ENCODE measurements at regions not wholly inside any gene's neighbourhood (a gene's known extent, or its start where the extent isn't known, plus 50 kb on each side); places are given as distances from the start of the nearest gene placed in this dataset.

DNA sequence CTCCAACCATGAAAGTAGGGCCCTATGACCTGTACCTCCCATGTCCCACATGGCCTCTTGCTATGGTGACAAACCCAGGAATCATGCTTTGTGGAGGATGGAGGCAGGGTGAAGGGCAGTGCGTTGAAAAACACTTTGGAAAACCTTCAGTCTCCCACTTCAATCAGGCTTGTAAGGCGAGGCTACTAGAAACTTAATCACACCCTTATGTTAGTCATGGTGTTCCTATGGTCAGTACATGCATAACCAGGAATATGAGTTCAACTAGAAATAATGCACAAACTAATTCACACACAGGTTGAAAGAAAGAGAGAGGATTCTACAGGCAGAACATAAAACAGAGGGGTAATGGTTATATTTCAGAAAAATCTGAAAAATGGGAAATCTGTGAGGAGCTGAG lies 601.1 kb downstream of the KCTD16 start:
- Histone ChIP-seq H3K27me3 (ENCODE audit: insufficient read depth, low read depth, severe bottlenecking) (no peaks in the 10 kb centered on the region), H3K9me3 (ENCODE audit: severe bottlenecking) (no peaks in the 10 kb centered on the region), H3K4me3 (ENCODE audit: low read depth, low read length) (no peak overlapping the region), H3K36me3 (no peaks in the 10 kb centered on the region), H3K27ac (no peak overlapping the region)
- TF ChIP-seq, protein P1, sequence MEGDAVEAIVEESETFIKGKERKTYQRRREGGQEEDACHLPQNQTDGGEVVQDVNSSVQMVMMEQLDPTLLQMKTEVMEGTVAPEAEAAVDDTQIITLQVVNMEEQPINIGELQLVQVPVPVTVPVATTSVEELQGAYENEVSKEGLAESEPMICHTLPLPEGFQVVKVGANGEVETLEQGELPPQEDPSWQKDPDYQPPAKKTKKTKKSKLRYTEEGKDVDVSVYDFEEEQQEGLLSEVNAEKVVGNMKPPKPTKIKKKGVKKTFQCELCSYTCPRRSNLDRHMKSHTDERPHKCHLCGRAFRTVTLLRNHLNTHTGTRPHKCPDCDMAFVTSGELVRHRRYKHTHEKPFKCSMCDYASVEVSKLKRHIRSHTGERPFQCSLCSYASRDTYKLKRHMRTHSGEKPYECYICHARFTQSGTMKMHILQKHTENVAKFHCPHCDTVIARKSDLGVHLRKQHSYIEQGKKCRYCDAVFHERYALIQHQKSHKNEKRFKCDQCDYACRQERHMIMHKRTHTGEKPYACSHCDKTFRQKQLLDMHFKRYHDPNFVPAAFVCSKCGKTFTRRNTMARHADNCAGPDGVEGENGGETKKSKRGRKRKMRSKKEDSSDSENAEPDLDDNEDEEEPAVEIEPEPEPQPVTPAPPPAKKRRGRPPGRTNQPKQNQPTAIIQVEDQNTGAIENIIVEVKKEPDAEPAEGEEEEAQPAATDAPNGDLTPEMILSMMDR (IDR thresholded peaks at IDR 0.05; ENCODE audit: low read depth, low read length) = no peak
- no peak for DNase-seq

DNA sequence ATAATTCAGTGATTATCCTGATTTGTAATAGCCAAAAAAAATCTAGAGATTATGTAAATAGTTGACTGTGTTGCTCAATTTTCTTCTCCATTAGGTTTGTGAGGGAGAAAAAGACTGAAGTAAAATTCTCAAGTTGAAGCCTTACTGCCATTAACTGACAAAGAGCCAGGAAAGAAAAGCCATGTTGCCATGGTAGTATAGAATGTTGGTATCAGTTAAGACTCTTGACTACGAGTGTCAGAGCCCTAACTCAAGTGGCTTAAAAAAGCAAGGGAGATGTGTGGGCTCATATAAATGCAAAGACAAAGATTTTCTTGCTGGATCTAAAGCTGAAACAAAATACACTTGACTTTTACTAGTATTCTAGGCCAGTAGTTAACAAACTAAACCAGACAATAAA lies 571.7 kb downstream of the KCTD16 start:
- DNase-seq = no peak
- TF ChIP-seq, protein P1 (IDR thresholded peaks at IDR 0.05; ENCODE audit: low read depth, low read length) = no peak
- H3K27me3 ChIP-seq (ENCODE audit: insufficient read depth, low read depth, severe bottlenecking) = no peaks in the 10 kb centered on the region

GRCh38 chr5:144731786-144732185 lies 561.1 kb downstream of the KCTD16 start:
- H3K27ac ChIP-seq = no peak overlapping the region
- H3K36me3 ChIP-seq = no peaks in the 10 kb centered on the region
- TF ChIP-seq, protein P1 (IDR thresholded peaks at IDR 0.05; ENCODE audit: low read depth, low read length) = no peak
- no peaks in the 10 kb centered on the region for H3K27me3 ChIP-seq (ENCODE audit: insufficient read depth, low read depth, severe bottlenecking)
- DNase-seq = no peak
- H3K4me3 ChIP-seq (ENCODE audit: low read depth, low read length) = no peak overlapping the region
- peaks cover 7% of the 10 kb centered on the region for H3K9me3 ChIP-seq (ENCODE audit: severe bottlenecking)

More for the DNA sequence above, 571.7 kb downstream of the KCTD16 start:
- H3K4me3 ChIP-seq (ENCODE audit: low read depth, low read length) = no peak overlapping the region
- H3K27ac ChIP-seq = no peak overlapping the region
- no peaks in the 10 kb centered on the region for H3K36me3 ChIP-seq
- H3K9me3 ChIP-seq (ENCODE audit: severe bottlenecking) = no peaks in the 10 kb centered on the region

GRCh38 chr5:144712090-144712489 lies 541.4 kb downstream of the KCTD16 start:
- no peak for DNase-seq
- TF ChIP-seq, protein P1 (IDR thresholded peaks at IDR 0.05; ENCODE audit: low read depth, low read length) = no peak
- Histone ChIP-seq H3K27me3 (ENCODE audit: insufficient read depth, low read depth, severe bottlenecking) (no peaks in the 10 kb centered on the region), H3K27ac (no peak overlapping the region), H3K9me3 (ENCODE audit: severe bottlenecking) (no peaks in the 10 kb centered on the region), H3K4me3 (ENCODE audit: low read depth, low read length) (no peak overlapping the region), H3K36me3 (no peaks in the 10 kb centered on the region)

- no peaks in the 10 kb centered on the region for H3K9me3 ChIP-seq (ENCODE audit: severe bottlenecking)
- H3K36me3 ChIP-seq = no peaks in the 10 kb centered on the region
- no peak for DNase-seq
- no peaks in the 10 kb centered on the region for H3K27me3 ChIP-seq (ENCODE audit: insufficient read depth, low read depth, severe bottlenecking)
- TF ChIP-seq, protein P1 (IDR thresholded peaks at IDR 0.05; ENCODE audit: low read depth, low read length) = no peak
- H3K4me3 ChIP-seq (ENCODE audit: low read depth, low read length) = no peak overlapping the region
- no peak overlapping the region for H3K27ac ChIP-seq
Observed at GRCh38 chr5:144711172-144711571, 540.5 kb downstream of the KCTD16 start.

GRCh38 chr5:144710637-144711036 lies 540.0 kb downstream of the KCTD16 start:
- Histone ChIP-seq H3K27me3 (ENCODE audit: insufficient read depth, low read depth, severe bottlenecking) (no peaks in the 10 kb centered on the region), H3K4me3 (ENCODE audit: low read depth, low read length) (no peak overlapping the region), H3K9me3 (ENCODE audit: severe bottlenecking) (no peaks in the 10 kb centered on the region), H3K36me3 (no peaks in the 10 kb centered on the region), H3K27ac (no peak overlapping the region)
- no peak for DNase-seq
- TF ChIP-seq, protein P1 (IDR thresholded peaks at IDR 0.05; ENCODE audit: low read depth, low read length) = no peak
